HCT116 (cell line): ENCODE measurements at regions not wholly inside any gene's neighbourhood (a gene's known extent, or its start where the extent isn't known, plus 50 kb on each side); places are given as distances from the start of the nearest gene placed in this dataset.

Experiments
- CTCF ChIP-seq, 3 experiments: fragments of 200-600 bp in 1 of 3; sonication (generic) in 1 of 3; IDR thresholded peaks in 2 of 3; conservative IDR thresholded peaks in 1 of 3; 2 replicates each; pipeline ENCODE4 v1.5.1; 2012 to 2017; ENCODE audit warnings: low read depth in 2 of 3, low read length in 2 of 3, antibody characterized with exemption in 1 of 3, borderline replicate concordance in 1 of 3, control low read depth in 1 of 3, mild to moderate bottlenecking in 1 of 3, mixed read lengths in 1 of 3, mixed run types in 1 of 3, moderate library complexity in 1 of 3; ENCODE audit not compliant: insufficient read depth in 1 of 3
- EZH2 ChIP-seq: fragments of 200-600 bp; sonication (generic); IDR thresholded peaks from 2 replicates; pipeline ENCODE4 v1.6.1; 2017; ENCODE audit warnings: antibody characterized with exemption, mixed run types
- EZH2phosphoT487 ChIP-seq: fragments of 200-600 bp; IDR thresholded peaks from 2 replicates; pipeline ENCODE4 v1.6.1; 2018; ENCODE audit warnings: antibody characterized with exemption, borderline replicate concordance
- ZNF274 ChIP-seq: fragments of 200-500 bp; sonication (Bioruptor generic); IDR thresholded peaks from 2 replicates; pipeline ENCODE4 v1.6.1; 2014; ENCODE audit warnings: mild to moderate bottlenecking, low read depth, low read length, inconsistent platforms

GRCh38 chr15:37881237-37882013, 53.0 kb upstream of the TMCO5A start:
- TF ChIP-seq EZH2phosphoT487 (no peak), EZH2 (no peak), CTCF (IDR thresholded peaks at IDR 0.05 in 2 of 3, conservative IDR thresholded peaks at IDR 0.05 in 1 of 3; ENCODE audit: borderline replicate concordance in 1 of 3, insufficient read depth in 1 of 3, low read depth in 2 of 3, low read length in 2 of 3) (no peak), ZNF274 (no peak)
